ENCODE measurements at regions not wholly inside any gene's neighbourhood (a gene's known extent, or its start where the extent isn't known, plus 50 kb on each side); places are given as distances from the start of the nearest gene placed in this dataset.
A peak's percentile ranks its signal among the peaks of the same experiment; 100 is the strongest.

DNA sequence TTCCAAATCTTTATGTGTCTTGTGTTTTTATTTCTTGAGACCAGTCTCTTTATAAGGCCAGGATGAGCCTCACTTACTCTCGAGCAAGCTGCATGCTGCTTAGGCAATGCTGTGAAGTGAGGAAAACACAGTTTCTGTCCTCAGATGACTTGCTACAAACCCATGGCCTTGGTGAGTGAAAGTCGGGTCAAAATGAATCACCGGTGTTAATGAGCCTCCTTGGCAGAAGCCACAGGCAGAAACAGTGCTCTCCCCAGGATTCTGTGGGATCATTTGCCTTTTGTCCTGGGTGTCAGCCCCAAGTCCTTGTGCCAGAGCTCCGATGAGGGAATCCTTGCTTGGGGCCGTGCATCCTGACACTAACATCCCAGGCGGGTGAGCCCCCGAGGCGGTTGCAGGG, 482.5 kb downstream of the QKI start:
- DNase-seq (ENCODE audit: low read depth), result no peak
- TF ChIP-seq, protein P1, sequence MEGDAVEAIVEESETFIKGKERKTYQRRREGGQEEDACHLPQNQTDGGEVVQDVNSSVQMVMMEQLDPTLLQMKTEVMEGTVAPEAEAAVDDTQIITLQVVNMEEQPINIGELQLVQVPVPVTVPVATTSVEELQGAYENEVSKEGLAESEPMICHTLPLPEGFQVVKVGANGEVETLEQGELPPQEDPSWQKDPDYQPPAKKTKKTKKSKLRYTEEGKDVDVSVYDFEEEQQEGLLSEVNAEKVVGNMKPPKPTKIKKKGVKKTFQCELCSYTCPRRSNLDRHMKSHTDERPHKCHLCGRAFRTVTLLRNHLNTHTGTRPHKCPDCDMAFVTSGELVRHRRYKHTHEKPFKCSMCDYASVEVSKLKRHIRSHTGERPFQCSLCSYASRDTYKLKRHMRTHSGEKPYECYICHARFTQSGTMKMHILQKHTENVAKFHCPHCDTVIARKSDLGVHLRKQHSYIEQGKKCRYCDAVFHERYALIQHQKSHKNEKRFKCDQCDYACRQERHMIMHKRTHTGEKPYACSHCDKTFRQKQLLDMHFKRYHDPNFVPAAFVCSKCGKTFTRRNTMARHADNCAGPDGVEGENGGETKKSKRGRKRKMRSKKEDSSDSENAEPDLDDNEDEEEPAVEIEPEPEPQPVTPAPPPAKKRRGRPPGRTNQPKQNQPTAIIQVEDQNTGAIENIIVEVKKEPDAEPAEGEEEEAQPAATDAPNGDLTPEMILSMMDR (IDR thresholded peaks at IDR 0.05; ENCODE audit: control insufficient read depth, extremely low read depth, insufficient read depth), result no peak
- H3K4me3 ChIP-seq (ENCODE audit: low read depth, low read length), result no peak overlapping the region

DNA sequence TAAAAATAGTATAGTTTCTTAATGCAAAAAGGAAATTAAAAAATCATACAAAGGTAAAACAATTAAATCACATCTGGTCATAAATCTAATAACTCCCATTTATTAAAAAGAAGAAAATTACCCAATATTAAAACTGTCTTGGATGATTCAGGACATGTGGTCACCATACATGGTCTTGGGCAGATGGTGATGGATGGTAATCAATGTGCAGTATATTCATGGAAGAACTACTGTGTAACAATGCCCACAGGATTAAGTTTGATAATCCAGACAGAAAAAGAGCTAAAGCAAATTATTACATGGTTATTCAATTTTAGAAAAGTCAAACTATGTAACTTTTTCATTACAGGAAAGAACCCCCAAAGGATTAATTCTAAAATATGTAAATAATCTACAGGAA, 480.6 kb downstream of the QKI start:
- H3K4me3 ChIP-seq (ENCODE audit: low read depth, low read length), result no peak overlapping the region
- TF ChIP-seq, protein P1 (IDR thresholded peaks at IDR 0.05; ENCODE audit: control insufficient read depth, extremely low read depth, insufficient read depth), result no peak
- DNase-seq (ENCODE audit: low read depth), result no peak

DNA sequence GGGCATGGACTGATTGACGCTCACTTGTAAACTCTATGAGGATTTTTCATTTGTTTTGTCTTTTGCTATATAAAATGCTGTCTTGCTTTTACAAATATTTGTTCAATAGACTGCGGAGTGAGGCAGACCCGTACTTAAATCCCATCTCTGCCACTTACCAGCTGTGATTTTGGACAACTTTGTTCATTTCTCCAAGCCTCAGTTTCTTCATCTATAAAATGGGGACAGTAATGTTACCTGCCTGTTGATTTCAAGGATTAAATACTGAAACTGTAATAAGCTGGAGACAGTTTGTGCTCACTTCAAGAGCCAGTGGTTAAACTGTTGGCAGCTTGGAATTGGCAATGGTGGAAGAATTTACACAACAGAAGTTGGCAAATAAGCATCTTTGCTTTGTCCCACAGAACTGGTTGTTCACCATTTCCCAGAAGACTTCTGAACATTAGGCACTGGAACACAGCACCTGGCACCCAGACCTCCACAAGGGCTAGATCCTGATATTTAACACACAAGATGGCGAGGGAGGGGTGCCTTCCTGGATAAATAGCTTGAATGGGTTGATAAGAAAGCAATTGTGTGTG, 479.2 kb downstream of the QKI start:
- TF ChIP-seq, protein P1 (IDR thresholded peaks at IDR 0.05; ENCODE audit: control insufficient read depth, extremely low read depth, insufficient read depth), result no peak
- no peak overlapping the region for H3K4me3 ChIP-seq (ENCODE audit: low read depth, low read length)
- peak; percentile 23 for DNase-seq (ENCODE audit: low read depth)

DNA sequence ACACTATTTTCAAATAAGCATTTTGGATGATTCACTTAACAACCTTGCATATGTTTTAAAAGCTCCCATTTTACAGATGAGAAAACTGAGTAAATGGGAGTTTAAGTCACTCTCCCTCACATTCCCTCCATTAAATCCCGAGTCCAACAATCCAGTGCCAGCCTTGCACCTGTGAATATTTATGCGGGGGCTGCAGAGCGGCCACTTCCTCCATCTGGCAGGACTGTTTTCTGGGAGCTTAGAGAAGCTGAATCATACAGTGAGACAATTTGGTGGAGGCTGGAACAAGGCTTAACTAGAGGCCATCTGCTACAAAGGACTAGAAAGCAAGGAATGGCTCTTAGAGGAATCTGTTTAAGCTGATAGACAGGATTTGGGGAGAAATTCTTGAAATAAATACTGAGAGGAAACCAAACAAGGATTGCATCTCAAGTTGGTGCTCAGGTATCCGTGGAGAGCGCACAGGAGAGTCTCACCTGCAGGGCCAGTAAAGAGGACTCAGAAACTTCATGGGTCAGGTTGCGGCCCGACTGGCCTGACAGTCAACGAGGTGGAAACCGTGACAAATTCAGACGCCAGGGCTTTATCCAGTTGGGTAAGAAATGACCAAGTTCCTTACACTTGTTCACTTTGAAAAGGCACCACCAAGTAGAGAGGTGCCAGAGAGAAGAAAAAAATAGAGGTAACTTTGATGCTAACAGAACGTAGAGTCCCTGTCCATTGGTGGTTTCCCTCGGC, 478.5 kb downstream of the QKI start:
- no peak overlapping the region for H3K4me3 ChIP-seq (ENCODE audit: low read depth, low read length)
- DNase-seq (ENCODE audit: low read depth), result no peak
- TF ChIP-seq, protein P1 (IDR thresholded peaks at IDR 0.05; ENCODE audit: control insufficient read depth, extremely low read depth, insufficient read depth), result no peak

DNA sequence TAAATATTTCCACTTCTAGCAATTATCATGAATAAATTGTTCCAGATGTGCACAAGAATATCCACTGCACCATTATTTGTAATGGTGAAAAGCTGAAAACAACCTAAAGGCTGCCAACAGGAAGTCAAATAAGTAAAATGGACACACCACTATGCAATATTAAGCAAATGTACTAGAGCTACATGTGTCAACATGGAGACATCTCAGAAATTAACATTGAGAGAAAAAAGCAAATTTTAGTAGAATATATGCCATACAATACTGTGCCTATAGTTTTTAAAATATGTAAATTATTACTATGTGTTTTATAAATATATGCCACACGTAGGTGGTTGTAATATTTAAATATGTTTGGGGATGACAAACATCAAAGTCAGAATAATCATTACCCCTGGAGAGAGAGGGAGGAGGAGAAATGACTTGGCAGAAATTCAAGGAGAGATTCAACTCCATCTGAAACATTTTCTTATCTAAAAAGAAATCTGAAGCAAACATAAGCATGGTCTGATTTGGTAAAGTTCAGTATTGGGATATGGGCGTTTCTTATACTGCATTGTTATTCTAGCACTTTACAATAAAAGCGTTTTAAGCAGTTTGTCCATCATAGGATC, 475.5 kb downstream of the QKI start:
- TF ChIP-seq, protein P1 (IDR thresholded peaks at IDR 0.05; ENCODE audit: control insufficient read depth, extremely low read depth, insufficient read depth), result no peak
- DNase-seq (ENCODE audit: low read depth), result no peak
- H3K4me3 ChIP-seq (ENCODE audit: low read depth, low read length), result no peak overlapping the region

DNA sequence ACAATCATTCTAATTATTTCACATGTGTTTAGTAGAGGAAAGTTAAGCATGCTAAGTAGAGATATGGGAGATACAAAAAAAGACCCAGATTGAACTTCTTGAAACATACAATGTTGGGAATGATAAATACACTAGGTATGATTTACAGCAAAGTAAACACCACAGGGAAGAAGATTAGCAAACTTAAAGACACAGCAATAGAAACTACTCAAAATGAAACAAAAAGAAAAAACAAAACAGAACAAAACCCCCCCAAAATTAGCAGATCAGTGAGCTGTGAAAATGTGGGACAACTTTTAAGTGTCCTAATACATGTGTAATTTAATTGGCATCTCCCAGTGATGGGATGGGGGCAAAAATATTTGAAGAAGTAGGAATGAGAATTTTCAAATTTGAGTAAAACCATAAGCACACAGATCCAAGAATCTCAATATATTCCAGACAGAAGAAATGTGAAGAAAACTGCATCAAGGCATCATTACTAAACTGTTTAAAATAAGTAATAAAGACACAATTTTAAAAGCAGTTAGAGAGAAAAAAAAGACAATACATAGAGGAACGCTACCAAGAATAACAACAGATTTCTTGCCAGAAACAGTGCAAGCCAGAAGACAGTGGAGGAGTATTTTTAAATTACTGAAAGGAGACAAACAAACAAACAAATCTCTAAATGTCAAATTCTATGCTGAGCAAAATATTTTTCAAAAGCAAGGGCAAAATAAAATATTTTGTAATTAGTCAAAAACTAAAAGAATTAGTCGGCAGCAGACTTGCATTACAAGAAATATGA, 473.7 kb downstream of the QKI start:
- no peak overlapping the region for H3K4me3 ChIP-seq (ENCODE audit: low read depth, low read length)
- DNase-seq (ENCODE audit: low read depth), result no peak
- TF ChIP-seq, protein P1 (IDR thresholded peaks at IDR 0.05; ENCODE audit: control insufficient read depth, extremely low read depth, insufficient read depth), result no peak
